Renal cortical epithelial cell (primary cell): ENCODE measurements at regions not wholly inside any gene's neighbourhood (a gene's known extent, or its start where the extent isn't known, plus 50 kb on each side); places are given as distances from the start of the nearest gene placed in this dataset.
"Not testable (repeated sequence)": the region's sequence is repeated elsewhere in the genome, so short reads cannot be mapped to it uniquely, and the experiment has no call there.

Experiments
- DNase-seq: peaks from one replicate; pipeline ENCODE4 v3.0.0-alpha.2; 2011; ENCODE audit warnings: low read depth

GRCh38 chr1:115181231-115181630 is 91.9 kb upstream of the TSPAN2 start:
- no peak for DNase-seq

DNA sequence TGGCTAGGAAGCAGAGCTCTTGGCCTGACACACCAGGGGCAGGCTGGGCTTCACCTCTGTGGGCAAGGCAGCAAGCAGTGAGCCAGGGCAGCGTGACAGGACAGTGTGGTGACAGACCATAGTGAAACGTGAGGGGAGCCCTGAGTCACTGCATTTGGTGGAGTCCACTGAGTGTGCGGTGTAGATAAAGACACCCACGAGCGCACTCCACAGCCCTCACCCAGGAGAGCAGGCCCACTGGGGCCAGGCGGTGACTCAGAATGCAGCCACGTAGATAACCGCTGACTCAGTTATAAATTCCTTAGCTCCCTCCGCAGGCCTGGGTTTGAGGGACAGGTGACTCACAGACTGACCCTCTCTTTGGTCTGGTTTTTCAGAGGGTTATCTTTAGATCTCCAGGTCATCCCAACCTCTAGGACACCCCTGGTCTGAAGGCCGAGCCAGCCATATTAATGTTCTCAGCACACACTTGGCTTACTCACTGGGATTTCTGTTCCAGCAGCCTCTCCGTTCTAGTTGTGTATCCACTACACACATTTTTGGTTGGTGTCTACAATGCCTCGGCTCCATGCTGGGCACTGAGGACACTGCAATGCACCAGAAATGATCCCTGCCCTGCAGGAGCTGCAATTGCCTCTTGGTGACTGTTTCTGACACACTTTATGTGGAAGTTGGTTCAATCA is 90.2 kb upstream of the TSPAN2 start:
- peak; percentile 96 for DNase-seq

GRCh38 chr1:115176189-115176588 is 86.9 kb upstream of the TSPAN2 start:
- no peak for DNase-seq

DNA sequence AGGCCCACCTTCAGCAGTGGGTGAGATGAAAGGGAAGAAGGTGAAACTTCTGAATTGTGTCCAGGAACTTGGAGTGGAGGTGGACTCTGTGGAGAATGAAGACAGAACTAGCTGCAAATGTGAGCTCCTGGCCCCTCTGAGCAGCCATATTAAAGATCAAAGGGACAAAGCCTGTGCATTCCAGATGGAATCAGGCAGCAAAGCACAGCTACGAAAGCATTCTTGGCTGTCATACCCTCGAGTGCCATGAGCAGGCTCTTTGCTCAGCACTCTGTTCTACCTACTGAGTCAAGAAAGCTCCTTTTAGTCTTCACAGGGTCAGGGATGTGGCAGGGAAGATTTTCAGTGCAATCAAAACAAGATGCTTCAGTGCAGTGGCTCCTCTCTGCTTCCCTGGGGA is 86.3 kb upstream of the TSPAN2 start:
- DNase-seq = no peak

DNA sequence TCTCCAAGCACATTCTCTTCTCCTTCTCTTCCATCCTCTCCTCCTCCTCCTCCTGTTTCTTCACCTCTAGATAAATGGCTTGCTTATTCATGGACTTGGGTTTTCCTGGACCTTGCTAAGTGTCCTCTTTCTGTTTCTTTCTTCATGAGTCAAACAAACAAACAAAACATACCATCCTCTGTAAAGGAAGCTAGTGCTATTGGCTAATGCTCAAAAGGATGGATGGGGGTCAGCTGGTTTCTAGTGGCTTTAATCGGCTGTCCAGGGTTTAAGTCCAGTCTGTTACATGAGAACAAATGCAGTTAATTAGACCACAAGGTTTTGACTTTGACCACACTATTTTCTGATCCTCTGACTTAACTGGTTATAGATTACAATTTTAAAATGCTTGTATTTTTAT is 83.8 kb upstream of the TSPAN2 start:
- peak; percentile 42 for DNase-seq

- peak; percentile 63 for DNase-seq
Observed at GRCh38 chr1:115172270-115172669, 83.0 kb upstream of the TSPAN2 start.

DNA sequence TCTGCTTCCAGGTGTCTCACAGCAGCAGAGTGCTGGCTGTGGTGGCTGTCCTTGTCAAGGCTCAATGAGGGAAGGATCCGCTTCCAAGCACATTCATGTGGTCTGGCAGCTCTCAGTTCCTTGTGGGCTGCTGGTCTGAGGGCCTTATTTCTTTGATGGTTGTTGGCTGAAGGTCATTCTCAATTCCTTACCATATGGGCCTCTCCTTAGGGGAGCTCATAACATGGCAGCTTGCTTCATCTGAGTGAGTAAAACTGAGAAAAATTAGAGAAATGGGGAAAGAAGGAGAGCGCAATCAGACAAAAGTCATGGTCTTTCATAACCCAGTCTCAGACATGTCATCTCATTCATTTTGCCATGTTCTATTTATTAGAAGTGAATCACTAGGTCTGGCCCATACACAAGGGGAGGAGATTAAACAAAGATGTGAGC is 81.7 kb upstream of the TSPAN2 start:
- no peak for DNase-seq

GRCh38 chr1:115170377-115170776 is 81.1 kb upstream of the TSPAN2 start:
- DNase-seq = no peak

DNA sequence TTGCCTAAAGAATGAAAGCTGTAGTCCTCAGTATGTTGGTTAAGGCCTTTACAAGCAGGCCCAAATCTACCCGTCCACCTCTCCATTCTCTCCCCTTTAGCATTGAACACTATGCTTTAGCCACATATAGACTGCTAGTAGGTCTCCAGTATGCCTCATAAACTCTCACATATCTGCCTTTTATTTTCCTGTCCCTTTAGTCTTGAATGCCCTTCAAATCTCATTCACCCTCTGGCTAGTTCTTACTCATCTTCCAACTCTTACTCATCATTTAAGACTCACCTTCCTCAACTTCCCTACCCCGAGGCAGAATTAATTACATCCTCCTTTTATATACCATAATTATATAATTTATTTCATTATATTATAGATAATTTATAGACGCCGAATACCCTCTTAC is 78.7 kb upstream of the TSPAN2 start:
- DNase-seq = no peak

DNA sequence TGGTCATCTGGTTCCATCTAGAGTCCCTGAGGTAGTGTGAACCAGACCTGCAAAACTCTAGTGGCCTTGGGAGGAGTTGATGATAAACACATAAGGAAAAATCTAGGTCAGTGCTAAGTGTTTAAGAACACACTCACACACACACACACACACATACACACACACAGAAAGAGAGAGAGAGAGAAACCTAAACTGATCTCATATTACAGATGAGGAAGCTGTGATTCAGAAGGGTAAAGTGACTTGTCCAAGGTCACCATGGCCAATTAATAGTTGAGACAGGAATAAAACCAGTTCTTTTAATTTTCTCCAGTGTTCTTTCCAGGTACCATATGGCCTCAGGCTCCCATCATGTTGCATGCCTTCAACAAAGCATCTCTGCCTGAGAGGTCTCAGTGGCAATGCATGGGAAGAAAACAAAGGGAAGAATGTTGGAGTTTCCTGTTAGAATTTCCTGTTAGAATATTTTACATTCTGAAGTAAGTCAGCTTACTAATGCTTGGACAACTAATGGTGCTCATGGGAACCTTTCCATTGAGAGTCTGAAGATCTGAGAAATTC is 77.3 kb upstream of the TSPAN2 start:
- DNase-seq = peak; percentile 46

GRCh38 chr1:115165776-115166175 is 76.5 kb upstream of the TSPAN2 start:
- no peak for DNase-seq

- DNase-seq = no peak
Observed at GRCh38 chr1:115164940-115165705, 75.8 kb upstream of the TSPAN2 start.

GRCh38 chr1:115164484-115164883 is 75.2 kb upstream of the TSPAN2 start:
- DNase-seq = no peak

GRCh38 chr1:115160728-115161127 is 71.4 kb upstream of the TSPAN2 start:
- DNase-seq = no peak

GRCh38 chr1:115159958-115160357 is 70.7 kb upstream of the TSPAN2 start:
- no peak for DNase-seq

- DNase-seq = peak; percentile 16
Observed at GRCh38 chr1:115158181-115158580, 68.9 kb upstream of the TSPAN2 start.

GRCh38 chr1:115156826-115157468 is 67.6 kb upstream of the TSPAN2 start:
- no peak for DNase-seq

GRCh38 chr1:115153966-115154557 is 64.8 kb upstream of the TSPAN2 start:
- DNase-seq = no peak

DNA sequence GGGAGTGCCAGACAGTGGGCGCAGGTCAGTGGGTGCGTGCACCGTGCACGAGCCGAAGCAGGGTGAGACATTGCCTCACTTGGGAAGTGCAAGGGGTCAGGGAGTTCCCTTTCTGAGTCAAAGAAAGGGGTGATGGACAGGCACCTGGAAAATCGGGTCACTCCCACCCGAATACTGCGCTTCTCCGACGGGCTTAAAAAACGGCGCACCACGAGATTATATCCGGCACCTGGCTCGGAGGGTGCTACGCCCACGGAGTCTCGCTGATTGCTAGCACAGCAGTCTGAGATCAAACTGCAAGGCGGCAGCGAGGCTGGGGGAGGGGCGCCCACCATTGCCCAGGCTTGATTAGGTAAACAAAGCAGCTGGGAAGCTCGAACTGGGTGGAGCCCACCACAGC is 58.6 kb upstream of the TSPAN2 start:
- not testable (repeated sequence) for DNase-seq

DNA sequence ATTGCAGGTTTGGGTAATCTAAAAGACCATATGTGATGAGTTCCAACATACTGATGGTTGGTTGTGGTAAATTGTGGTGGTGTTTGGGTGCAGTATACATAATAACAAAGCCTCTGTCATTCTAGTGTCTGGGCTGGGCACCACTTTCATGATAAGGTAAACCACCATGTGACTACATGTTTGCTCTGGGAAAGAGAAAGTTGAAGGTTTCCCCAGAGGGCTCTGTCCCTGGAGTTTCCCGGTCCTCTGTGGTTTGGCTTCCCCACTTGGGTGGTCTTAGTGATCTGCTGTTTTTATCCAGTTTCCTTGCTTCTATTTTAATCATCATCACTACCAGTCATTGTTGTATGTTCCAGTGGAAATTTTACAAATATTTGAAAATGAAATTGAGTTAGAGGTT is 55.9 kb upstream of the TSPAN2 start:
- DNase-seq = no peak

GRCh38 chr1:115144176-115144575 is 54.9 kb upstream of the TSPAN2 start:
- peak; percentile 78 for DNase-seq

DNA sequence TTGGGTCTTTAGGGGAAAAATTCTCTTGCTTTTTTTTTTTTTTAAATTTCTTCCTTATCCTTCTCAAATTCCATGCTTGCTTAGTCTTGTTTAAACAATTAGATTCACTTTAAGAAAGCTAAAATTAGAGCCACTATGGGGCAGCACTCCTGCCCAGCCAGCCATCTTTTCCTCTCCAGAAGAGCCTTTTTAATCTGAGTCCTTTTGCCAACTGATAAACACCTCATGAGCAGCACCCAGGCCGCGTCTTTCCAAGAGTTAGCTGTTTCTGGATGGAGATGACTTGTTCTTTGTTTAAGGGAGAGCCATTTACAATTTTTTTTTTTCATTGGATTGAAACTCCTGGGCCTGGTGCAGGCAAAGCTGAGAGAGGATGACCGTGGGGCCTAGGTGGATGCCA is 53.3 kb upstream of the TSPAN2 start:
- no peak for DNase-seq
